ENCODE measurements at regions not wholly inside any gene's neighbourhood (a gene's known extent, or its start where the extent isn't known, plus 50 kb on each side); places are given as distances from the start of the nearest gene placed in this dataset.

GRCh38 chr1:192524223-192524622 is 51.4 kb upstream of the RGS1 start:
- DNase-seq (ENCODE audit: low read depth): no peak

Data from GM04503 (cell line).